ENCODE measurements at regions not wholly inside any gene's neighbourhood (a gene's known extent, or its start where the extent isn't known, plus 50 kb on each side); places are given as distances from the start of the nearest gene placed in this dataset.

DNA sequence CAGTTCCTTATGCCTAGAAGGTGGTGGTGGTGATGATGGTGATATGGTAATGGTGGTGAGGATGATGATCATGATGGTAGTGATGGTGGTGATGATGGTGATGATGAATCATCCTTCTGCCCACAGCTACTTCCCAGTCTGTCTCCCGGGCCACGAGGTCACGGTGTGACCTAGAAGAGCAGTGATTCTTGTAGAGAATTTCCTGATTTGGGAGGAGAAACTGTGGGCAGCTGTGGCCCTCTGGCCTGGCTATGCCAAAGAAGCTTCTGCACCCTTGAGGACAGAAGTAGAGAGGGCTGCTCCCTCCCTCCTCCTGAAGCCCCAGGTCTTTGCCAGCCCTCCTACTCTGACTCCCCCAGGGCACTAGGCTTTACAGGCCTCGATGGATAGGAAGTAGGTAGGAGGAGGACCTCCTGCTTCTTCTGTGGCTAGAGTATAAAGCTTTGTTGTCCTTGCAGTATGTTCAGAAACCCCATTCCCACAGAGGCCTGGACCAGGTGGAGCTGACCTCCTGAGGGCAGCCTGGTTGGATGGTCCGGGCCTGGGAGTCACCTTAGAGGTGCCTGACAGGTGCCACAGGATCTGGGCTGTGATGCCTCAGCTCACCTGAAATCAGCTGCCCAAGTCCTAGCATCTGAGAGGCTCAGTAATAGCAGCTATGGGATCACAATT lies 57.9 kb upstream of the EPAS1 start:
- TF ChIP-seq, protein P1, sequence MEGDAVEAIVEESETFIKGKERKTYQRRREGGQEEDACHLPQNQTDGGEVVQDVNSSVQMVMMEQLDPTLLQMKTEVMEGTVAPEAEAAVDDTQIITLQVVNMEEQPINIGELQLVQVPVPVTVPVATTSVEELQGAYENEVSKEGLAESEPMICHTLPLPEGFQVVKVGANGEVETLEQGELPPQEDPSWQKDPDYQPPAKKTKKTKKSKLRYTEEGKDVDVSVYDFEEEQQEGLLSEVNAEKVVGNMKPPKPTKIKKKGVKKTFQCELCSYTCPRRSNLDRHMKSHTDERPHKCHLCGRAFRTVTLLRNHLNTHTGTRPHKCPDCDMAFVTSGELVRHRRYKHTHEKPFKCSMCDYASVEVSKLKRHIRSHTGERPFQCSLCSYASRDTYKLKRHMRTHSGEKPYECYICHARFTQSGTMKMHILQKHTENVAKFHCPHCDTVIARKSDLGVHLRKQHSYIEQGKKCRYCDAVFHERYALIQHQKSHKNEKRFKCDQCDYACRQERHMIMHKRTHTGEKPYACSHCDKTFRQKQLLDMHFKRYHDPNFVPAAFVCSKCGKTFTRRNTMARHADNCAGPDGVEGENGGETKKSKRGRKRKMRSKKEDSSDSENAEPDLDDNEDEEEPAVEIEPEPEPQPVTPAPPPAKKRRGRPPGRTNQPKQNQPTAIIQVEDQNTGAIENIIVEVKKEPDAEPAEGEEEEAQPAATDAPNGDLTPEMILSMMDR (IDR thresholded peaks at IDR 0.05; ENCODE audit: low read depth, low read length): no peak
- no peak for DNase-seq (ENCODE audit: low read depth in 2 of 2)
- H3K4me3 ChIP-seq (replicated peaks in 1 of 2; ENCODE audit: low read depth in 2 of 2, low read length in 2 of 2): no peak overlapping the region

GRCh38 chr2:46239847-46240181 lies 57.4 kb upstream of the EPAS1 start:
- no peak for DNase-seq (ENCODE audit: low read depth in 2 of 2)
- TF ChIP-seq, protein P1 (IDR thresholded peaks at IDR 0.05; ENCODE audit: low read depth, low read length): no peak
- H3K4me3 ChIP-seq (replicated peaks in 1 of 2; ENCODE audit: low read depth in 2 of 2, low read length in 2 of 2): no peak overlapping the region

GRCh38 chr2:46241344-46241743 lies 55.9 kb upstream of the EPAS1 start:
- TF ChIP-seq, protein P1 (IDR thresholded peaks at IDR 0.05; ENCODE audit: low read depth, low read length): no peak
- DNase-seq (ENCODE audit: low read depth in 2 of 2): peak in 1 of 2 donors; percentile 56

GRCh38 chr2:46245869-46246268 lies 51.3 kb upstream of the EPAS1 start:
- no peak overlapping the region for H3K4me3 ChIP-seq (replicated peaks in 1 of 2; ENCODE audit: low read depth in 2 of 2, low read length in 2 of 2)
- no peak for DNase-seq (ENCODE audit: low read depth in 2 of 2)
- TF ChIP-seq, protein P1 (IDR thresholded peaks at IDR 0.05; ENCODE audit: low read depth, low read length): no peak

More at GRCh38 chr2:46241344-46241743, 55.9 kb upstream of the EPAS1 start:
- no peak overlapping the region for H3K4me3 ChIP-seq (replicated peaks in 1 of 2; ENCODE audit: low read depth in 2 of 2, low read length in 2 of 2)

GRCh38 chr2:46246790-46247189 lies 50.4 kb upstream of the EPAS1 start:
- TF ChIP-seq, protein P1 (IDR thresholded peaks at IDR 0.05; ENCODE audit: low read depth, low read length): no peak
- DNase-seq (ENCODE audit: low read depth in 2 of 2): no peak
- H3K4me3 ChIP-seq (replicated peaks in 1 of 2; ENCODE audit: low read depth in 2 of 2, low read length in 2 of 2): no peak overlapping the region
